HS-27A (cell line): ENCODE measurements at regions not wholly inside any gene's neighbourhood (a gene's known extent, or its start where the extent isn't known, plus 50 kb on each side); places are given as distances from the start of the nearest gene placed in this dataset.
"Not testable (repeated sequence)": the region's sequence is repeated elsewhere in the genome, so short reads cannot be mapped to it uniquely, and the experiment has no call there.

Experiments
- DNase-seq: peaks from one replicate; pipeline ENCODE4 v3.0.0-alpha.2; 2012; ENCODE audit warnings: low read depth, missing footprints

GRCh38 chr11:35046681-35047080, 92.3 kb upstream of the CD44 start:
- DNase-seq: no peak

GRCh38 chr11:35047179-35047578, 91.8 kb upstream of the CD44 start:
- no peak for DNase-seq

- DNase-seq: no peak
Observed at GRCh38 chr11:35047769-35048168, 91.2 kb upstream of the CD44 start.

- DNase-seq: not testable (repeated sequence)
Observed at GRCh38 chr11:35048346-35048745, 90.6 kb upstream of the CD44 start.

GRCh38 chr11:35049859-35050531, 89.0 kb upstream of the CD44 start:
- DNase-seq: no peak

GRCh38 chr11:35050541-35050995, 88.4 kb upstream of the CD44 start:
- no peak for DNase-seq

- DNase-seq: no peak
Observed at GRCh38 chr11:35056391-35057093, 82.4 kb upstream of the CD44 start.

GRCh38 chr11:35057926-35058668, 80.9 kb upstream of the CD44 start:
- DNase-seq: no peak

GRCh38 chr11:35058669-35059434, 80.1 kb upstream of the CD44 start:
- DNase-seq: no peak

GRCh38 chr11:35061516-35062440, 77.2 kb upstream of the CD44 start:
- no peak for DNase-seq

- no peak for DNase-seq
Observed at GRCh38 chr11:35063488-35063931, 75.5 kb upstream of the CD44 start.

- no peak for DNase-seq
Observed at GRCh38 chr11:35064114-35064800, 74.7 kb upstream of the CD44 start.

- no peak for DNase-seq
Observed at GRCh38 chr11:35065566-35065965, 73.4 kb upstream of the CD44 start.

GRCh38 chr11:35066030-35066429, 72.9 kb upstream of the CD44 start:
- DNase-seq: no peak

GRCh38 chr11:35066783-35067423, 72.1 kb upstream of the CD44 start:
- DNase-seq: no peak

- no peak for DNase-seq
Observed at GRCh38 chr11:35071722-35072121, 67.2 kb upstream of the CD44 start.

GRCh38 chr11:35073691-35074419, 65.1 kb upstream of the CD44 start:
- DNase-seq: no peak

GRCh38 chr11:35076201-35077100, 62.5 kb upstream of the CD44 start:
- DNase-seq: no peak
